HEK293 (cell line): ENCODE measurements at regions not wholly inside any gene's neighbourhood (a gene's known extent, or its start where the extent isn't known, plus 50 kb on each side); places are given as distances from the start of the nearest gene placed in this dataset.

Experiments
- CTCF ChIA-PET: fragments of 350-600 bp; formaldehyde crosslinking; extraction: SDS; loops from one replicate; lab custom pipeline; 2021; ENCODE audit warnings: antibody characterized with exemption; lab: Yijun Ruan, JAX
- POLR2A ChIA-PET: fragments of 300-600 bp; formaldehyde crosslinking; extraction: SDS; loops from one replicate; lab custom pipeline; 2020; ENCODE audit warnings: antibody characterized with exemption, inconsistent platforms; lab: Yijun Ruan, JAX
- H3K27ac ChIP-seq: fragments of 200-500 bp; sonication (Bioruptor generic); 2 replicates; pipeline ENCODE4 v1.5.1; 2014; ENCODE audit warnings: low read depth, low read length, control low read depth, inconsistent platforms; ENCODE audit errors: extremely low read depth
- H3K36me3 ChIP-seq, 2 experiments: fragments of 200-500 bp in 1 of 2; sonication (Bioruptor generic) in 1 of 2; 1 replicate in 1 of 2; 2 replicates in 1 of 2; pipeline ENCODE4 v1.5.1; 2014 to 2017; ENCODE audit warnings: inconsistent platforms in 2 of 2, low read length in 2 of 2; ENCODE audit not compliant: control insufficient read depth in 2 of 2, insufficient read depth in 1 of 2
- H3K4me1 ChIP-seq: fragments of 200-500 bp; sonication (Bioruptor generic); 2 replicates; pipeline ENCODE4 v1.5.1; 2014; ENCODE audit warnings: mild to moderate bottlenecking, low read length, inconsistent platforms; ENCODE audit not compliant: control insufficient read depth, insufficient read depth
- H3K4me3 ChIP-seq: 2 replicates; pipeline ENCODE4 v1.5.1; 2011; ENCODE audit warnings: low read depth, mild to moderate bottlenecking, control low read depth, low read length, moderate library complexity
- H3K9me3 ChIP-seq: fragments of 200-500 bp; sonication (Bioruptor generic); 2 replicates; pipeline ENCODE4 v1.5.1; 2014; ENCODE audit warnings: low read depth, low read length, inconsistent platforms; ENCODE audit not compliant: control insufficient read depth, insufficient read depth
- GLI4 ChIP-seq: fragments of 450-650 bp; formaldehyde crosslinking; IDR thresholded peaks from 2 replicates; pipeline ENCODE4 v1.5.1; 2016; ENCODE audit warnings: missing biosample characterization, missing genetic modification characterization
- HOXA7 ChIP-seq: sonication (generic); formaldehyde crosslinking; IDR thresholded peaks from 2 replicates; pipeline ENCODE4 v1.8.1; 2022; ENCODE audit warnings: missing genetic modification reagents, borderline replicate concordance
- IKZF3 ChIP-seq: fragments of 450-650 bp; IDR thresholded peaks from 2 replicates; pipeline ENCODE4 v1.5.0; 2018; ENCODE audit warnings: missing biosample characterization, mild to moderate bottlenecking, missing genetic modification characterization, moderate library complexity
- KLF8 ChIP-seq: fragments of 450-650 bp; formaldehyde crosslinking; IDR thresholded peaks from 2 replicates; pipeline ENCODE4 v1.5.1; 2016; ENCODE audit warnings: missing biosample characterization, missing genetic modification characterization
- MEIS1 ChIP-seq: sonication (generic); formaldehyde crosslinking; IDR thresholded peaks from 2 replicates; pipeline ENCODE4 v1.8.1; 2022; ENCODE audit warnings: missing genetic modification reagents, mild to moderate bottlenecking, borderline replicate concordance
- OSR2 ChIP-seq: fragments of 450-650 bp; formaldehyde crosslinking; IDR thresholded peaks from 2 replicates; pipeline ENCODE4 v1.5.1; 2016; ENCODE audit warnings: missing biosample characterization, missing genetic modification characterization
- PRDM1 ChIP-seq: fragments of 450-650 bp; formaldehyde crosslinking; IDR thresholded peaks from 2 replicates; pipeline ENCODE4; 2016; ENCODE audit warnings: missing biosample characterization, missing genetic modification characterization
- SCRT2 ChIP-seq: fragments of 450-650 bp; formaldehyde crosslinking; IDR thresholded peaks from 2 replicates; pipeline ENCODE4 v1.5.1; 2016; ENCODE audit warnings: missing biosample characterization, missing genetic modification characterization
- TRIM28 ChIP-seq: IDR thresholded peaks from 2 replicates; pipeline ENCODE4 v1.6.1; 2011; ENCODE audit warnings: low read length, control low read depth, borderline replicate concordance
- ZBTB17 ChIP-seq: fragments of 450-650 bp; formaldehyde crosslinking; IDR thresholded peaks from 2 replicates; pipeline ENCODE4 v1.5.1; 2016; ENCODE audit warnings: missing biosample characterization, missing genetic modification characterization
- ZBTB20 ChIP-seq: fragments of 450-650 bp; formaldehyde crosslinking; IDR thresholded peaks from 2 replicates; pipeline ENCODE4 v1.5.1; 2016; ENCODE audit warnings: missing biosample characterization, missing genetic modification characterization
- ZBTB8A ChIP-seq: fragments of 450-650 bp; formaldehyde crosslinking; IDR thresholded peaks from 2 replicates; pipeline ENCODE4 v1.5.1; 2016; ENCODE audit warnings: missing biosample characterization, missing genetic modification characterization
- ZFP3 ChIP-seq: fragments of 450-650 bp; formaldehyde crosslinking; IDR thresholded peaks from 2 replicates; pipeline ENCODE4 v1.5.1; 2016; ENCODE audit warnings: low read depth, missing biosample characterization, missing genetic modification characterization
- ZNF121 ChIP-seq: fragments of 450-650 bp; formaldehyde crosslinking; IDR thresholded peaks from 2 replicates; pipeline ENCODE4 v1.5.1; 2016; ENCODE audit warnings: missing biosample characterization, missing genetic modification characterization
- ZNF140 ChIP-seq: fragments of 450-650 bp; formaldehyde crosslinking; IDR thresholded peaks from 2 replicates; pipeline ENCODE4 v1.5.1; 2016; ENCODE audit warnings: missing biosample characterization, missing genetic modification characterization
- ZNF155 ChIP-seq: fragments of 450-650 bp; formaldehyde crosslinking; IDR thresholded peaks from 2 replicates; pipeline ENCODE4 v1.5.1; 2016; ENCODE audit warnings: missing biosample characterization, missing genetic modification characterization
- ZNF169 ChIP-seq: fragments of 450-650 bp; formaldehyde crosslinking; IDR thresholded peaks from 2 replicates; pipeline ENCODE4 v1.5.1; 2016; ENCODE audit warnings: missing biosample characterization, missing genetic modification characterization
- ZNF266 ChIP-seq: fragments of 450-650 bp; formaldehyde crosslinking; IDR thresholded peaks from 2 replicates; pipeline ENCODE4 v1.5.1; 2016; ENCODE audit warnings: missing biosample characterization, missing genetic modification characterization, low read depth
- ZNF350 ChIP-seq: fragments of 450-650 bp; formaldehyde crosslinking; IDR thresholded peaks from 2 replicates; pipeline ENCODE4 v1.5.0; 2017; ENCODE audit warnings: missing biosample characterization, mild to moderate bottlenecking, missing genetic modification characterization
- ZNF394 ChIP-seq: fragments of 450-650 bp; formaldehyde crosslinking; IDR thresholded peaks from 2 replicates; pipeline ENCODE4 v1.5.1; 2016; ENCODE audit warnings: missing biosample characterization, missing genetic modification characterization, mild to moderate bottlenecking, moderate library complexity, borderline replicate concordance
- ZNF48 ChIP-seq: fragments of 450-650 bp; formaldehyde crosslinking; IDR thresholded peaks from 2 replicates; pipeline ENCODE4 v1.5.1; 2016; ENCODE audit warnings: missing biosample characterization, missing genetic modification characterization
- ZNF530 ChIP-seq: fragments of 450-650 bp; formaldehyde crosslinking; IDR thresholded peaks from 2 replicates; pipeline ENCODE4 v1.5.1; 2016; ENCODE audit warnings: low read depth, missing biosample characterization, missing genetic modification characterization
- ZNF596 ChIP-seq: fragments of 450-650 bp; IDR thresholded peaks from 2 replicates; pipeline ENCODE4 v1.5.0; 2018; ENCODE audit warnings: missing biosample characterization, mild to moderate bottlenecking, missing genetic modification characterization, moderate library complexity
- ZNF792 ChIP-seq: fragments of 450-650 bp; formaldehyde crosslinking; IDR thresholded peaks from 2 replicates; pipeline ENCODE4 v1.5.1; 2016; ENCODE audit warnings: missing biosample characterization, missing genetic modification characterization
- ZNF837 ChIP-seq: fragments of 450-650 bp; formaldehyde crosslinking; IDR thresholded peaks from 2 replicates; pipeline ENCODE4 v1.5.1; 2016; ENCODE audit warnings: missing biosample characterization, missing genetic modification characterization
- TF ChIP-seq, protein P1 (sequence below): fragments of 450-650 bp; formaldehyde crosslinking; IDR thresholded peaks from 2 replicates; pipeline ENCODE4 v1.5.1; 2016; ENCODE audit warnings: missing biosample characterization, missing genetic modification characterization, low read depth
- TF ChIP-seq, protein P2 (sequence below): fragments of 450-650 bp; formaldehyde crosslinking; IDR thresholded peaks from 2 replicates; pipeline ENCODE4 v1.5.1; 2017; ENCODE audit warnings: missing biosample characterization, missing genetic modification characterization
- TF ChIP-seq, protein P3 (sequence below): fragments of 450-650 bp; formaldehyde crosslinking; IDR thresholded peaks from 2 replicates; pipeline ENCODE4 v1.5.1; 2017; ENCODE audit warnings: missing biosample characterization, missing genetic modification characterization
- TF ChIP-seq, protein P4 (sequence below): fragments of 450-650 bp; formaldehyde crosslinking; IDR thresholded peaks from 2 replicates; pipeline ENCODE4 v1.5.1; 2016; ENCODE audit warnings: missing biosample characterization, missing genetic modification characterization

DNA sequence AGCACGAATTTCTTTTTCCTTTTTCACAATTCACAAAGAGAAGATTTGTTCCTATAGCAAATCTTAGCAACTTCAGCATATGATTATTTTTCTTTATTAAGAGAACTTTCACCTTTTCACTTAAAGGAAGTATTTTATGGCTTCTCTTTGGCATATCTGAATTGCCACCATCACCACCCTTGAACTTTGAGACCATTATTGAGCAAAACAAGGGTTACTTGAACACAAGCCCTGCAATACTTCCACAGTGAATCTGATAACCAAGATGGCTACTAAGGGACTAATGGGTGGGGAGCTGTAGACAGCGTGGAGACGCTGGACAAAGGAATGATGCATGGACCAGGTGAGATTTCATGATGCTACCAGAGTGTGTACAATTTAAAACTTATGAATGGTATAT is 815.0 kb downstream of the LRRIQ3 start:
- H3K27ac ChIP-seq, result no peak overlapping the region
- no peaks in the 10 kb centered on the region for H3K4me1 ChIP-seq
- ChIA-PET CTCF (no interaction called here), POLR2A (no interaction called here)
- no peaks in the 10 kb centered on the region for H3K36me3 ChIP-seq
- TF ChIP-seq ZNF837 (tag by site-specific recombination) (no peak), TRIM28 (no peak), ZNF394 (no peak), ZNF121 (tag by site-specific recombination) (no peak), ZNF350 (no peak), OSR2 (no peak), ZNF266 (tag by site-specific recombination) (no peak), ZNF169 (tag by site-specific recombination) (no peak), ZNF530 (tag by site-specific recombination) (no peak), KLF8 (no peak), PRDM1 (no peak), ZBTB17 (tag by site-specific recombination) (no peak), HOXA7 (CRISPR knock-in tag) (no peak), ZBTB8A (tag by site-specific recombination) (no peak), SCRT2 (tag by site-specific recombination) (no peak)
- TF ChIP-seq, protein P1, sequence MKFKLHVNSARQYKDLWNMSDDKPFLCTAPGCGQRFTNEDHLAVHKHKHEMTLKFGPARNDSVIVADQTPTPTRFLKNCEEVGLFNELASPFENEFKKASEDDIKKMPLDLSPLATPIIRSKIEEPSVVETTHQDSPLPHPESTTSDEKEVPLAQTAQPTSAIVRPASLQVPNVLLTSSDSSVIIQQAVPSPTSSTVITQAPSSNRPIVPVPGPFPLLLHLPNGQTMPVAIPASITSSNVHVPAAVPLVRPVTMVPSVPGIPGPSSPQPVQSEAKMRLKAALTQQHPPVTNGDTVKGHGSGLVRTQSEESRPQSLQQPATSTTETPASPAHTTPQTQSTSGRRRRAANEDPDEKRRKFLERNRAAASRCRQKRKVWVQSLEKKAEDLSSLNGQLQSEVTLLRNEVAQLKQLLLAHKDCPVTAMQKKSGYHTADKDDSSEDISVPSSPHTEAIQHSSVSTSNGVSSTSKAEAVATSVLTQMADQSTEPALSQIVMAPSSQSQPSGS, result no peak
- no peak overlapping the region for H3K4me3 ChIP-seq
- H3K9me3 ChIP-seq, result no peaks in the 10 kb centered on the region

DNA sequence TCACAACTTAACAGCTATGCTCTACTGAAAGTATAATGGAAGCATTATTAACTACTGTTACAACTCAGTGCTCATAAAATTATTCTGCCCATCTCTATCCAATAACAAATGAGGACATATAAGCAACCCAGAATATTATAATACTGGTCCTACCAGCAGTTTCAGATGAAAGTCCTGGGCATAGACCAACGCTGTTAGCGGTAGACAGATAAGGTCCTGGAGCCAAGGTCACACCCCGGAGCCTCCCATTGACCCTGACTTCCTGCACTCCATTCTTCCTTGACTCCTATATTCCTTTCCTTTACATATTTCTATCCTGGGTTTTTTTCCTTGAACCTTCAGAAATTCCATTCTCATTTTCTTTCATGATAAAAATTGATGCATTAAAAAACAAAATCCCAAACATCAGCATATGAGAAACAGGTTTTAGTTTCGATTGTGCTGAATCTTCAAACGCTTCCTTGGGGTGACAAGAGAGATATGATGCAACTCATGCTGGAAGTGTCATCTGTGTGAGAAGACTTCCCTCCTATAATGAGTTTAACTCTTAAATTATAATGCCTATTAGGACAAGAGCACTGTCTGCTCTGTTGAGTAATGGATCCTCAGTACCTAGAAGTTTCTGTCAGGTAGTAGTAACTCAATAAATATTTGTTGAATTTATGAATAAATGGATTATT is 831.1 kb downstream of the LRRIQ3 start:
- no peaks in the 10 kb centered on the region for H3K4me1 ChIP-seq
- no peaks in the 10 kb centered on the region for H3K36me3 ChIP-seq
- no peak overlapping the region for H3K4me3 ChIP-seq
- POLR2A ChIA-PET, result no interaction called here
- CTCF ChIA-PET, result no interaction called here
- H3K27ac ChIP-seq, result no peak overlapping the region
- no peaks in the 10 kb centered on the region; the same call in 1 of the 2 replicates for H3K9me3 ChIP-seq
- TF ChIP-seq ZNF596 (tag by site-specific recombination) (no peak), ZBTB20 (tag by site-specific recombination) (no peak), IKZF3 (tag by site-specific recombination) (no peak), ZNF155 (tag by site-specific recombination) (no peak), MEIS1 (no peak), ZNF792 (tag by site-specific recombination) (no peak), ZNF140 (tag by site-specific recombination) (no peak), GLI4 (tag by site-specific recombination) (no peak), ZFP3 (tag by site-specific recombination) (no peak), ZNF48 (tag by site-specific recombination) (no peak)
- TF ChIP-seq, protein P2, sequence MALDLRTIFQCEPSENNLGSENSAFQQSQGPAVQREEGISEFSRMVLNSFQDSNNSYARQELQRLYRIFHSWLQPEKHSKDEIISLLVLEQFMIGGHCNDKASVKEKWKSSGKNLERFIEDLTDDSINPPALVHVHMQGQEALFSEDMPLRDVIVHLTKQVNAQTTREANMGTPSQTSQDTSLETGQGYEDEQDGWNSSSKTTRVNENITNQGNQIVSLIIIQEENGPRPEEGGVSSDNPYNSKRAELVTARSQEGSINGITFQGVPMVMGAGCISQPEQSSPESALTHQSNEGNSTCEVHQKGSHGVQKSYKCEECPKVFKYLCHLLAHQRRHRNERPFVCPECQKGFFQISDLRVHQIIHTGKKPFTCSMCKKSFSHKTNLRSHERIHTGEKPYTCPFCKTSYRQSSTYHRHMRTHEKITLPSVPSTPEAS, result no peak
- TF ChIP-seq, protein P3, sequence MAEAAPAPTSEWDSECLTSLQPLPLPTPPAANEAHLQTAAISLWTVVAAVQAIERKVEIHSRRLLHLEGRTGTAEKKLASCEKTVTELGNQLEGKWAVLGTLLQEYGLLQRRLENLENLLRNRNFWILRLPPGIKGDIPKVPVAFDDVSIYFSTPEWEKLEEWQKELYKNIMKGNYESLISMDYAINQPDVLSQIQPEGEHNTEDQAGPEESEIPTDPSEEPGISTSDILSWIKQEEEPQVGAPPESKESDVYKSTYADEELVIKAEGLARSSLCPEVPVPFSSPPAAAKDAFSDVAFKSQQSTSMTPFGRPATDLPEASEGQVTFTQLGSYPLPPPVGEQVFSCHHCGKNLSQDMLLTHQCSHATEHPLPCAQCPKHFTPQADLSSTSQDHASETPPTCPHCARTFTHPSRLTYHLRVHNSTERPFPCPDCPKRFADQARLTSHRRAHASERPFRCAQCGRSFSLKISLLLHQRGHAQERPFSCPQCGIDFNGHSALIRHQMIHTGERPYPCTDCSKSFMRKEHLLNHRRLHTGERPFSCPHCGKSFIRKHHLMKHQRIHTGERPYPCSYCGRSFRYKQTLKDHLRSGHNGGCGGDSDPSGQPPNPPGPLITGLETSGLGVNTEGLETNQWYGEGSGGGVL (tag by site-specific recombination), result no peak
- TF ChIP-seq, protein P4, sequence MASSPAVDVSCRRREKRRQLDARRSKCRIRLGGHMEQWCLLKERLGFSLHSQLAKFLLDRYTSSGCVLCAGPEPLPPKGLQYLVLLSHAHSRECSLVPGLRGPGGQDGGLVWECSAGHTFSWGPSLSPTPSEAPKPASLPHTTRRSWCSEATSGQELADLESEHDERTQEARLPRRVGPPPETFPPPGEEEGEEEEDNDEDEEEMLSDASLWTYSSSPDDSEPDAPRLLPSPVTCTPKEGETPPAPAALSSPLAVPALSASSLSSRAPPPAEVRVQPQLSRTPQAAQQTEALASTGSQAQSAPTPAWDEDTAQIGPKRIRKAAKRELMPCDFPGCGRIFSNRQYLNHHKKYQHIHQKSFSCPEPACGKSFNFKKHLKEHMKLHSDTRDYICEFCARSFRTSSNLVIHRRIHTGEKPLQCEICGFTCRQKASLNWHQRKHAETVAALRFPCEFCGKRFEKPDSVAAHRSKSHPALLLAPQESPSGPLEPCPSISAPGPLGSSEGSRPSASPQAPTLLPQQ (tag by site-specific recombination), result no peak
